ENCODE measurements at regions not wholly inside any gene's neighbourhood (a gene's known extent, or its start where the extent isn't known, plus 50 kb on each side); places are given as distances from the start of the nearest gene placed in this dataset.

DNA sequence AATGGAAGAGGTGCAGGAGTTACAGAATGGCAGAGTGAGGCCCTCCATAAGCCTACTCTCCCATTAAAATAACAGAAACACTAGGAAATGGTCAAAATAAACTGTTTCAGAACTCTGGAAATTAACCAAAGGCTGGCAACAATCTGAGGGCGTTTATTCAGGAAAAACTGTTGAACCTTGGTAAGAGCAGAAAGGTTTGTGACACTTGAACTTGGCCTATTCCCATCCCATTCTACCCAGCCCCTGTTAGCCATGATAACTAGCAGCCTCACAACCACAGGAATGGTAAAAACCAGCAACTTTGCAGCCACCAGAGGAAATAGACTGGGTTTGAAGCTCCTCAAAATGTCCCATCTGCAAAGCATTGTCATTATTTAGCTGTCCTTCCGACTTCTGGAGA, 256.8 kb downstream of the RHOU start:
- CTCF ChIA-PET: no interaction called here
- no peaks in the 10 kb centered on the region for H3K36me3 Mint-ChIP-seq (ENCODE audit: low read depth)
- POLR2A ChIA-PET: no interaction called here

DNA sequence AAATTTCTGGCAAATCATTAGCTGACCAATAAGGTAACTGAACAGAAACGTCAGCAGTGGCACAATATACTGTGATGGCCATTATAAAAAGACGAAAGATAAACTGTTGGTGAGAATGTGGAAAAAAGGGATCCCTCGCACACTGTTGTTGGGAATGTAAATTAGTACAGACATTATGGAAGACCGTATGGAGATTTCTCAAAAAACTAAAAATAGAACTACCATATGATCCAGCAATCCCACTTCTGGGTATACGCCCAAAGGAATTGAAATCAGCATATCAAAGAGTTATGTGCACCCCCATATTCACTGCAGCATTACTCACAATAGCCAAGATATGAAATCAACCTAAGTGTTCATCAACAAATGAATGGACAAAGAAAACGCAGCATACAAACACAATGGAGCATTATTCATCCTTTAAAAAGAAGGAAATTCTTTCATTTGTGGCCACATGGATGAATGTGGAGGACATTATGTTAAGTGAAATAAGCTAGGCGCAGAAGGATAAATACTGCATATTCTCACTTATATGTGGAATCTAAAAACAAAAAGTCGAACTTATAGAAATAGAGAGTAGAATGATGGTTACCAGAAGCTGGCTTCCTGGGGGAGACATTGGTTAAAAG, 257.7 kb downstream of the RHOU start:
- POLR2A ChIA-PET: no interaction called here
- H3K36me3 Mint-ChIP-seq (ENCODE audit: low read depth): no peaks in the 10 kb centered on the region
- CTCF ChIA-PET: interaction anchor here (0.6 kb wide), 1 partner anchor 162 kb away, joined by 5 read pairs; no protein-coding TSS in a partner anchor
- H3K9me3 Mint-ChIP-seq: no peaks in the 10 kb centered on the region
- H3K27ac Mint-ChIP-seq: no peak overlapping the region
- H3K4me1 Mint-ChIP-seq: no peaks in the 10 kb centered on the region
- H3K4me3 Mint-ChIP-seq: no peak overlapping the region
- H3K27me3 Mint-ChIP-seq: peaks cover 10% of the 10 kb centered on the region
- DNase-seq: no peak

More for the DNA sequence above, 256.8 kb downstream of the RHOU start:
- Mint-ChIP-seq H3K4me3 (no peak overlapping the region), H3K4me1 (no peaks in the 10 kb centered on the region), H3K27me3 (peaks cover 10% of the 10 kb centered on the region), H3K27ac (no peak overlapping the region), H3K9me3 (no peaks in the 10 kb centered on the region)
- no peak for DNase-seq

DNA sequence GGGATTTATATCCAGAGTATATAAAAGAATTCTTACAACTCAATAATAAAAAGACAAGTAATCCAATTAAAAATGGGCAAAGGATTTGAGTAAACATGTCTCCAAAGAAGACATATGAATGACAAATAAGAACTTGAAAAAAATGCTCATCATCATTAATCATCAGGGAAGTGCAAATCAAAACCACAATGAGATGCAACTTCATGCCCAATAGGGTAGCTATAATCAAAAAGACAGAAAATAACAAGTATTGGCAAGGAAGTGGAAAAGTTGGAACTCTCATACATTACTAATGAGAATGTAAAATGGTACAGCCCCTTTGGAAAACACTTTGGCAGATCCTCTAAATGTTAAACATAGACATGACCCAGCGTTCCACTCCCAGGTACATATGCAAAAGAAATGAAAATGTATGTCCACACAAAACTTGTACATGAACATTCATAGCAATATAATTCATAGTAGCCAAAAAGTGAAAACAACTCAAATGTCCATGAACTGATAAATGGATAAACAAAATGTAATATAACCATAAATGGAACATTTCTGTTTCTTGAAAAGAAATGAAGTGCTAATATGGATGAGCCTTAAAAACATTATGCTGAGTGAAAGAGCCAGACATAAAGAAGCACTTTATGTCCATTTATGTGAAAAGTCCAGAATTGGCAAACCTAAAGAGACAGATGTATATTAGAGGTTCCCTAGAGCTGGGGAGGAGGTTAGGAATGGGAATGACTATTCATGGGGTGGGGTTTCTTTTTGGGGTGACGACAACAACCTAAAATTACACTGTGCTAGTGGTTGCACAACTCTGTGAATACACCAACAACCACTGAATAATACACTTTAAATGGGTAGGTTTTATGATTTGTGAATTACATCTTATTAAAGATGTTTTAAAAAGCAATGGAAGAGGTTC, 259.7 kb downstream of the RHOU start:
- H3K27ac Mint-ChIP-seq: no peak overlapping the region
- peaks cover 10% of the 10 kb centered on the region for H3K27me3 Mint-ChIP-seq
- no peaks in the 10 kb centered on the region for H3K4me1 Mint-ChIP-seq
- ChIA-PET POLR2A (no interaction called here), CTCF (no interaction called here)
- no peaks in the 10 kb centered on the region for H3K36me3 Mint-ChIP-seq (ENCODE audit: low read depth)
- H3K4me3 Mint-ChIP-seq: no peak overlapping the region
- no peak for DNase-seq
- H3K9me3 Mint-ChIP-seq: no peaks in the 10 kb centered on the region

GRCh38 chr1:228996281-228996680, 261.0 kb downstream of the RHOU start:
- no peak for DNase-seq
- peaks cover 10% of the 10 kb centered on the region for H3K27me3 Mint-ChIP-seq
- H3K4me1 Mint-ChIP-seq: peaks cover under 1% of the 10 kb centered on the region
- no peaks in the 10 kb centered on the region for H3K36me3 Mint-ChIP-seq (ENCODE audit: low read depth)
- H3K4me3 Mint-ChIP-seq: no peak overlapping the region
- ChIA-PET POLR2A (no interaction called here), CTCF (no interaction called here)
- no peaks in the 10 kb centered on the region for H3K9me3 Mint-ChIP-seq
- no peak overlapping the region for H3K27ac Mint-ChIP-seq

GRCh38 chr1:228997721-228998144, 262.5 kb downstream of the RHOU start:
- H3K36me3 Mint-ChIP-seq (ENCODE audit: low read depth): no peaks in the 10 kb centered on the region
- CTCF ChIA-PET: no interaction called here
- H3K4me3 Mint-ChIP-seq: no peak overlapping the region
- H3K27ac Mint-ChIP-seq: no peak overlapping the region
- H3K27me3 Mint-ChIP-seq: peaks cover 10% of the 10 kb centered on the region
- POLR2A ChIA-PET: no interaction called here
- H3K9me3 Mint-ChIP-seq: no peaks in the 10 kb centered on the region
- peaks cover 4% of the 10 kb centered on the region for H3K4me1 Mint-ChIP-seq
- DNase-seq: no peak

DNA sequence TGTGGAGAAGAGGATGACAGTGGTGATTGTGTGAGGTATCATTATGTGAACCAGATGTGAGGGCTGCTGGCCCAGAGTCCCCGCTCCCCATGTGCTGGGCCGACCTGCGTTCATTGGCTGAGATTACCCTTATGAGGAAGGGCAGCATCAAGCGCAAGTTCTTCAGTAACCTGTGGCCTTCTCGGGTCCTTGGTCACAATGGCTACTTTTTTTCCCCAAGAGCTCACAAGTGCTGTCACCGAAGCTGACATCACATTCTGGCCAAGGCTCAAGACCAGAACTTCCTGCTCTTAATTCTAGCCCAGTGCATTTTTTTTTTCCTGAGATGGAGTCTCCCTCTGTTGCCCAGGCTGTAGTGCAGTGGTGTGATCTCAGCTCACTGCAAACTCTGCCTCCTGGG, 262.9 kb downstream of the RHOU start:
- DNase-seq: no peak
- Mint-ChIP-seq H3K4me1 (peaks cover 4% of the 10 kb centered on the region), H3K4me3 (no peak overlapping the region), H3K27me3 (peaks cover 10% of the 10 kb centered on the region), H3K9me3 (no peaks in the 10 kb centered on the region), H3K27ac (no peak overlapping the region), H3K36me3 (ENCODE audit: low read depth) (no peaks in the 10 kb centered on the region)
- ChIA-PET POLR2A (no interaction called here), CTCF (no interaction called here)

GRCh38 chr1:228999446-229000170, 264.3 kb downstream of the RHOU start:
- Mint-ChIP-seq H3K9me3 (no peaks in the 10 kb centered on the region), H3K27me3 (peaks cover 6% of the 10 kb centered on the region), H3K4me1 (peaks cover 4% of the 10 kb centered on the region), H3K27ac (no peak overlapping the region), H3K36me3 (ENCODE audit: low read depth) (no peaks in the 10 kb centered on the region), H3K4me3 (no peak overlapping the region)
- ChIA-PET POLR2A (no interaction called here), CTCF (no interaction called here)
- DNase-seq: no peak

- Mint-ChIP-seq H3K4me3 (no peak overlapping the region), H3K4me1 (peaks cover 4% of the 10 kb centered on the region)
- CTCF ChIA-PET: no interaction called here
Observed at GRCh38 chr1:229000187-229000586, 264.9 kb downstream of the RHOU start.

GRCh38 chr1:229001467-229002011, 266.3 kb downstream of the RHOU start:
- no peaks in the 10 kb centered on the region for H3K36me3 Mint-ChIP-seq (ENCODE audit: low read depth)
- no peak for DNase-seq
- ChIA-PET POLR2A (no interaction called here), CTCF (interaction anchor here (0.7 kb wide), 1 partner anchor 140 kb away, joined by 5 read pairs; no protein-coding TSS in a partner anchor)
- H3K27ac Mint-ChIP-seq: no peak overlapping the region
- no peaks in the 10 kb centered on the region for H3K9me3 Mint-ChIP-seq
- H3K4me3 Mint-ChIP-seq: no peak overlapping the region
- H3K4me1 Mint-ChIP-seq: peaks cover 4% of the 10 kb centered on the region
- H3K27me3 Mint-ChIP-seq: no peaks in the 10 kb centered on the region

More at GRCh38 chr1:229000187-229000586, 264.9 kb downstream of the RHOU start:
- POLR2A ChIA-PET: no interaction called here
- H3K27ac Mint-ChIP-seq: no peak overlapping the region
- peaks cover 1% of the 10 kb centered on the region for H3K27me3 Mint-ChIP-seq
- H3K36me3 Mint-ChIP-seq (ENCODE audit: low read depth): no peaks in the 10 kb centered on the region
- no peaks in the 10 kb centered on the region for H3K9me3 Mint-ChIP-seq
- no peak for DNase-seq

- DNase-seq: no peak
- no peaks in the 10 kb centered on the region for H3K27me3 Mint-ChIP-seq
- H3K36me3 Mint-ChIP-seq (ENCODE audit: low read depth): no peaks in the 10 kb centered on the region
- no peak overlapping the region for H3K4me3 Mint-ChIP-seq
- H3K9me3 Mint-ChIP-seq: no peaks in the 10 kb centered on the region
- POLR2A ChIA-PET: no interaction called here
- no peak overlapping the region for H3K27ac Mint-ChIP-seq
- H3K4me1 Mint-ChIP-seq: peaks cover 4% of the 10 kb centered on the region
- CTCF ChIA-PET: no interaction called here
Observed at GRCh38 chr1:229002037-229002436, 266.8 kb downstream of the RHOU start.

DNA sequence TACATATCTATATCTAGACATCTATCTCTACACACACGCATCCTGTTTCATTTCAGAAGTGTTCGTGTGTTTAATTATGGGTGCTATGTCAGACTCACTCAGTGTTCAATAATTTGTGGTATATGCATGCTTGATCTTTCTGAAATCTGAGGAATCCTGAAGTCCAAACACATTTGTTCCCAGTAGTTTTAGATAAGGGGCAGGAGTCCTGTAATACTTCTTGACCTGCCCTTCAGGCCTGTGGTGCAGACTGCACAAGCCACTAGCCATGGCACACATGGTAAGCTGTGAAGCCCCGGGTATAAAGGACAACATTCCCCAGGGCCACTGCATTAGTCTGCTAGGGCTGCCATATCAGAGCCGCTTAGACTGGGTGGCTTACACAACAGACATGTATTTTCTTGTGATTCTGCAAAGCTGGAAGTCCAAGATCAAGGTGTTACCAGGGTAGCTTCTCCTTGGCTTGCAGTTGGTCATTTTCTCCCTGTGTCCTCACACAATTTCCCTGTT, 267.2 kb downstream of the RHOU start:
- POLR2A ChIA-PET: no interaction called here
- CTCF ChIA-PET: no interaction called here
- no peak overlapping the region for H3K4me3 Mint-ChIP-seq

DNA sequence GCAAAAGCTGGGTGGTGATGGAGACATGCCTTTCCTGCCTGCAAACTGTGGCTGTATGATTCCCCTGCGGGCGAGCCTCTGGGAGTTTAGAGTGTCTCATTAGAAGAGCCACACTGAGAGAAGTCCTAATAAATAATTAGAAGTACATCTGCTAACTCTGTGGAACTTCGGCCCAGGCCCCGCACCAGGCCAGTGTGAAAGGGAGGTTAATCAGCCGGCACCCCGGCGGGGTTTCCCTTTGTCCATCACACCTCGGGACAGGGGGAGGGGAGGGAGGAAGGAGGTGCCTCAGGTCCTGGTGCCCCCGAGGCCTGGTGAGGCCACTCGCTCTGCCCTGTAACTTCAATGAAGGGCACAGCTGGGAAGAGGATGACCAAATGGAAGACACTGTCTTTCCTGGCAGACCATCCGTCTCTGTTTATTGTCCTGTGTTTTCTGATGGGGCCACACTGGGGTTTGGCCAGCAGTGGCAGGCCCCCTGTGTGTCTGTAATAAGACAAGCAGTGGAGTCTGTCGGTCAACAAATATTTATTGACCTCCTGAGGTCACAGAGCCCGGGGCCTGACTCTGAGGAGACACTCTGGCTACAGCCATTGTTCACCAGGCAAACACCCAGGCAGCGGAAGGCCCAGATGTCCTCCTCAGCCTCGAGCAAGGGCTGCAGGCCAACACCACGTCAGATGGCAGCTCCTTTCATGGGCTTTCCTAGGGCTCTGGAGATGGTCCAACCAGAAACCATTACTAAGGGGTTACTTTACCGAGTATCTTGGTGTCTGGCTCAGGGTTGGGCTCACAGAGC, 267.5 kb upstream of the RAB4A start:
- DNase-seq: no peak
- Mint-ChIP-seq H3K27ac (no peak overlapping the region), H3K4me1 (peaks cover 4% of the 10 kb centered on the region), H3K9me3 (no peaks in the 10 kb centered on the region), H3K27me3 (no peaks in the 10 kb centered on the region), H3K4me3 (no peak overlapping the region), H3K36me3 (ENCODE audit: low read depth) (no peaks in the 10 kb centered on the region)
- ChIA-PET POLR2A (no interaction called here), CTCF (no interaction called here)

More for the DNA sequence above, 267.2 kb downstream of the RHOU start:
- no peaks in the 10 kb centered on the region for H3K9me3 Mint-ChIP-seq
- no peak for DNase-seq
- H3K4me1 Mint-ChIP-seq: peaks cover 4% of the 10 kb centered on the region
- H3K27me3 Mint-ChIP-seq: no peaks in the 10 kb centered on the region
- H3K27ac Mint-ChIP-seq: no peak overlapping the region
- H3K36me3 Mint-ChIP-seq (ENCODE audit: low read depth): no peaks in the 10 kb centered on the region

All from activated CD4-positive, alpha-beta memory T cell treated with anti-CD3 and anti-CD28 coated beads, Interleukin-2, amount 10 ng/mL, durations not matched to agents 7 days and 5 days (primary cell).